ENCODE measurements at regions not wholly inside any gene's neighbourhood (a gene's known extent, or its start where the extent isn't known, plus 50 kb on each side); places are given as distances from the start of the nearest gene placed in this dataset.

DNA sequence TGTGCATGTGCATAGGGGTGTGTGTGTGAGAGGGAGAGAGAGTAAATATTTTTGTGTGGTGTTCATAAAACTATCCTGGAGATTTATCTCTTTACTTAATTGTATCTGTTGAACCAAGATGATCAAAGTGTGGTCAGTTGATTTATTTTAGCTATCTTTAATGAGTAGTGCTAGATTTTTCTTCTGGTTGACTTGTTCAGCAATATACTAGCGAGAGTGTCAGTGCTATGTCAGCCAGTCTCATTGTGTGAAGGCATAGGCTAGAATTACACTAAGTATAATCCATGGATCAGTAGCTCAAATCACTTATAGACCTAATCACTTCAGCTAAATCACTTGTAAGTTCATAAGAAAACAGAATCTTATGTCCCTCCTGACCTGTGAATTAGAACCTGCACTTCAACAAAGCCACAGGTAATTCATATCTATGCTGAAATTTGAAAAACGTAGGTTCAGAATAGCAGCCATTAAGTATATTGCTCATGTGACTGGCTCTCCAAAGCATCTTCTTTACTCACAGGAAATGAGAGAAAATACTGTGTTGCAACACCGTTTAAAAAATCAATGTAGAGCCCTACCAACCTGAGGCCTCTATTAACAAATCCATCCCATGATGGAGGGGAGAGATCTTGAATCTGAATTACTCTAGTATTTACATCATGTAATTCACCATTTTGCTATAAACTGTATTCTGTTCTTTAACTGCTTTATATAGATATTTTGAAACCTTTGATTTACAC lies 203.1 kb upstream of the ACTBL2 start:
- DNase-seq (ENCODE audit: low read depth) (no peak), FAIRE-seq (no peak)
- TF ChIP-seq, protein P1, sequence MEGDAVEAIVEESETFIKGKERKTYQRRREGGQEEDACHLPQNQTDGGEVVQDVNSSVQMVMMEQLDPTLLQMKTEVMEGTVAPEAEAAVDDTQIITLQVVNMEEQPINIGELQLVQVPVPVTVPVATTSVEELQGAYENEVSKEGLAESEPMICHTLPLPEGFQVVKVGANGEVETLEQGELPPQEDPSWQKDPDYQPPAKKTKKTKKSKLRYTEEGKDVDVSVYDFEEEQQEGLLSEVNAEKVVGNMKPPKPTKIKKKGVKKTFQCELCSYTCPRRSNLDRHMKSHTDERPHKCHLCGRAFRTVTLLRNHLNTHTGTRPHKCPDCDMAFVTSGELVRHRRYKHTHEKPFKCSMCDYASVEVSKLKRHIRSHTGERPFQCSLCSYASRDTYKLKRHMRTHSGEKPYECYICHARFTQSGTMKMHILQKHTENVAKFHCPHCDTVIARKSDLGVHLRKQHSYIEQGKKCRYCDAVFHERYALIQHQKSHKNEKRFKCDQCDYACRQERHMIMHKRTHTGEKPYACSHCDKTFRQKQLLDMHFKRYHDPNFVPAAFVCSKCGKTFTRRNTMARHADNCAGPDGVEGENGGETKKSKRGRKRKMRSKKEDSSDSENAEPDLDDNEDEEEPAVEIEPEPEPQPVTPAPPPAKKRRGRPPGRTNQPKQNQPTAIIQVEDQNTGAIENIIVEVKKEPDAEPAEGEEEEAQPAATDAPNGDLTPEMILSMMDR (IDR thresholded peaks at IDR 0.05; ENCODE audit: insufficient read depth, low read depth, low read length), result no peak
- no peak for TF ChIP-seq EZH2 (IDR thresholded peaks at IDR 0.05; ENCODE audit: insufficient read depth, low read length)
- Histone ChIP-seq H3K79me2 (ENCODE audit: insufficient read depth, low read length) (no peaks in the 10 kb centered on the region), H3K9ac (ENCODE audit: low read length) (no peak overlapping the region), H3K36me3 (ENCODE audit: insufficient read depth, low read length) (no peaks in the 10 kb centered on the region), H3K4me3 (ENCODE audit: insufficient read depth, low read depth, low read length) (no peak overlapping the region), H3K4me1 (ENCODE audit: insufficient read depth, low read length) (no peaks in the 10 kb centered on the region), H3K9me3 (ENCODE audit: insufficient read depth, low read depth, low read length) (no peaks in the 10 kb centered on the region), H2AFZ (ENCODE audit: low read depth, low read length) (no peak overlapping the region), H4K20me1 (ENCODE audit: insufficient read depth, low read length) (no peaks in the 10 kb centered on the region), H3K4me2 (ENCODE audit: low read length) (no peak overlapping the region), H3K27me3 (ENCODE audit: insufficient read depth, low read length) (no peaks in the 10 kb centered on the region), H3K27ac (ENCODE audit: low read depth, low read length) (no peak overlapping the region)
- no peaks in the 10 kb centered on the region for H3K27me3 Mint-ChIP-seq (ENCODE audit: low read depth, unreplicated experiment)
- H3K4me1 Mint-ChIP-seq (ENCODE audit: low read depth, unreplicated experiment), result peaks cover 4% of the 10 kb centered on the region
- H3K4me3 Mint-ChIP-seq (ENCODE audit: unreplicated experiment), result no peak overlapping the region
- H3K27ac Mint-ChIP-seq (ENCODE audit: unreplicated experiment), result no peak overlapping the region
- H3K9me3 Mint-ChIP-seq (ENCODE audit: unreplicated experiment), result no peaks in the 10 kb centered on the region
- no peaks in the 10 kb centered on the region for H3K36me3 Mint-ChIP-seq (ENCODE audit: low read depth, unreplicated experiment)

DNA sequence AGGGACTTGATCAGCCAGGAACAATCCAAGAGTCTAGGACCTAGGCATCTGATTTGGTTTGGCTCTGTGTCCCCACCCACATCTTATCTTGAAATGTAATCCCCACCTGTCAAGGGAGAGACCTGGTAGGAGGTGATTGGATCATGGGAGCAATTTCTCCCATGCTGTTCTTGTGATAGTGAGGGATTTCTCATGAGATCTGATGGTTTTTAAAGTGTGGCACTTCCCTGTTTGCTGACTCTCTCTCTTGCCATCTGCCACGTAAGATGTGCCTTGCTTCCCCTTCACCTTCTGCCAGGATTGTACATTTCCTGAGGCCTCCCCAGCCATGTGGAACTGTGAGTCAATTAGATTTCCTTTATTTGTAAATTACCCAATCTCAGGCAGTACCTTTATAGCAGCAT lies 201.7 kb upstream of the ACTBL2 start:
- Histone ChIP-seq H3K4me3 (ENCODE audit: insufficient read depth, low read depth, low read length) (no peak overlapping the region), H3K27ac (ENCODE audit: low read depth, low read length) (no peak overlapping the region), H4K20me1 (ENCODE audit: insufficient read depth, low read length) (no peaks in the 10 kb centered on the region), H3K4me1 (ENCODE audit: insufficient read depth, low read length) (no peaks in the 10 kb centered on the region), H3K79me2 (ENCODE audit: insufficient read depth, low read length) (no peaks in the 10 kb centered on the region), H3K36me3 (ENCODE audit: insufficient read depth, low read length) (no peaks in the 10 kb centered on the region), H3K9ac (ENCODE audit: low read length) (no peak overlapping the region), H3K9me3 (ENCODE audit: insufficient read depth, low read depth, low read length) (no peaks in the 10 kb centered on the region), H3K4me2 (ENCODE audit: low read length) (no peak overlapping the region), H2AFZ (ENCODE audit: low read depth, low read length) (no peak overlapping the region), H3K27me3 (ENCODE audit: insufficient read depth, low read length) (no peaks in the 10 kb centered on the region)
- no peak for FAIRE-seq
- no peak for DNase-seq (ENCODE audit: low read depth)
- H3K9me3 Mint-ChIP-seq (ENCODE audit: unreplicated experiment), result no peaks in the 10 kb centered on the region
- H3K27ac Mint-ChIP-seq (ENCODE audit: unreplicated experiment), result no peak overlapping the region
- H3K36me3 Mint-ChIP-seq (ENCODE audit: low read depth, unreplicated experiment), result no peaks in the 10 kb centered on the region
- H3K4me1 Mint-ChIP-seq (ENCODE audit: low read depth, unreplicated experiment), result peaks cover 4% of the 10 kb centered on the region
- H3K27me3 Mint-ChIP-seq (ENCODE audit: low read depth, unreplicated experiment), result peaks cover under 1% of the 10 kb centered on the region
- H3K4me3 Mint-ChIP-seq (ENCODE audit: unreplicated experiment), result no peak overlapping the region
- TF ChIP-seq EZH2 (IDR thresholded peaks at IDR 0.05; ENCODE audit: insufficient read depth, low read length), result no peak
- TF ChIP-seq, protein P1 (IDR thresholded peaks at IDR 0.05; ENCODE audit: insufficient read depth, low read depth, low read length), result no peak

DNA sequence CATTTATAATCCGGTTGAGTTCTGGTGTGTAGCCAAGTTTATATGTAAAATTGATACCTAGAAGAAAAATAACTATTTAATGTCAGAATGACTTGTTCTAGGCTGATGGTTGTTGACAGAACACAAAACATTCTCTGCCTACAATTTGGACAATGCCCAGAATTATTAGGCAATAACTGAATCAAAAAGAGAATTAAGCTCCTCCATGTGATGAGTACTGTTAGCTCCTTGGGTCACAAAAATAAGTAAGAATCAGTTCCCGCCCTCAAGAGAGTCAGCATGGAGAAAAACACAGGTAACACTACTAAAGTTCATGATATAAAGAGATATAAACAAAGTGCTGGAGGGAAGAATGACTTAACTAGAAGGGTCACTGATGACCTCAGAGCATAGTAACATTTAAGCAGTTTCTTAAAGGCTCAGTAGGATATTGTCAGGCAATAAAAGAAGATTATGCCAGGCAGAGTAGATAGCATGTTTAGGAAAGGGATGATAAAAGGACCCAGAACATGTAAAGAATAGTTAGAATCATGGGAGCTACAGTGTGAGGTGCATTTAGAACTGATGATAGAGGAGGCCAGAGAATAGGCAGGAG lies 200.5 kb upstream of the ACTBL2 start:
- no peaks in the 10 kb centered on the region for H3K27me3 ChIP-seq (ENCODE audit: insufficient read depth, low read length)
- H3K4me2 ChIP-seq (ENCODE audit: low read length), result no peak overlapping the region
- H3K9ac ChIP-seq (ENCODE audit: low read length), result no peak overlapping the region
- Mint-ChIP-seq H3K4me3 (ENCODE audit: unreplicated experiment) (no peak overlapping the region), H3K27ac (ENCODE audit: unreplicated experiment) (no peak overlapping the region), H3K36me3 (ENCODE audit: low read depth, unreplicated experiment) (no peaks in the 10 kb centered on the region), H3K4me1 (ENCODE audit: low read depth, unreplicated experiment) (peaks cover 4% of the 10 kb centered on the region), H3K9me3 (ENCODE audit: unreplicated experiment) (no peaks in the 10 kb centered on the region), H3K27me3 (ENCODE audit: low read depth, unreplicated experiment) (peaks cover 6% of the 10 kb centered on the region)
- H4K20me1 ChIP-seq (ENCODE audit: insufficient read depth, low read length), result no peaks in the 10 kb centered on the region
- no peaks in the 10 kb centered on the region for H3K9me3 ChIP-seq (ENCODE audit: insufficient read depth, low read depth, low read length)
- H3K27ac ChIP-seq (ENCODE audit: low read depth, low read length), result no peak overlapping the region
- H3K4me1 ChIP-seq (ENCODE audit: insufficient read depth, low read length), result no peaks in the 10 kb centered on the region
- no peak overlapping the region for H3K4me3 ChIP-seq (ENCODE audit: insufficient read depth, low read depth, low read length)
- DNase-seq (ENCODE audit: low read depth) (no peak), FAIRE-seq (no peak)
- no peaks in the 10 kb centered on the region for H3K79me2 ChIP-seq (ENCODE audit: insufficient read depth, low read length)
- no peak for TF ChIP-seq EZH2 (IDR thresholded peaks at IDR 0.05; ENCODE audit: insufficient read depth, low read length)
- TF ChIP-seq, protein P1 (IDR thresholded peaks at IDR 0.05; ENCODE audit: insufficient read depth, low read depth, low read length), result no peak
- no peak overlapping the region for H2AFZ ChIP-seq (ENCODE audit: low read depth, low read length)
- H3K36me3 ChIP-seq (ENCODE audit: insufficient read depth, low read length), result no peaks in the 10 kb centered on the region
